GM23338 (cell line): ENCODE measurements at regions not wholly inside any gene's neighbourhood (a gene's known extent, or its start where the extent isn't known, plus 50 kb on each side); places are given as distances from the start of the nearest gene placed in this dataset.

Experiments used
- ATAC-seq: fragments of 200-7000 bp; cut with Tn5 transposase; 3 replicates; pipeline ENCODE4 v1.9.1; 2020
- DNase-seq: peaks from one replicate; pipeline ENCODE4 v3.0.0-alpha.2; 2015; ENCODE audit warnings: low spot score
- H2AFZ ChIP-seq: fragments of 200-600 bp; sonication (generic); 2 replicates; pipeline ENCODE4 v1.8.0; 2016; ENCODE audit warnings: antibody characterized with exemption, mild to moderate bottlenecking, moderate library complexity
- H3F3A ChIP-seq: fragments of 200-600 bp; sonication (generic); replicated peaks from 2 replicates; pipeline ENCODE4 v1.8.0; 2017; ENCODE audit warnings: antibody characterized with exemption, mixed run types, low read depth
- H3K27ac ChIP-seq: fragments of 200-600 bp; sonication (generic); 2 replicates; pipeline ENCODE4 v1.6.1; 2016; ENCODE audit warnings: low read depth
- H3K27me3 ChIP-seq: fragments of 200-600 bp; sonication (generic); 2 replicates; pipeline ENCODE4 v1.8.0; 2016; ENCODE audit warnings: mild to moderate bottlenecking, mixed run types, moderate library complexity; ENCODE audit not compliant: insufficient read depth
- H3K36me3 ChIP-seq: fragments of 200-600 bp; sonication (generic); 2 replicates; pipeline ENCODE4 v1.8.0; 2016; ENCODE audit warnings: mild to moderate bottlenecking; ENCODE audit not compliant: insufficient read depth
- H3K4me1 ChIP-seq: fragments of 200-600 bp; sonication (generic); 2 replicates; pipeline ENCODE4 v1.8.0; 2016; ENCODE audit warnings: mild to moderate bottlenecking, moderate library complexity; ENCODE audit not compliant: insufficient read depth
- H3K4me2 ChIP-seq: fragments of 200-600 bp; sonication (generic); 2 replicates; pipeline ENCODE4 v1.7.1; 2017; ENCODE audit warnings: mixed run types
- H3K4me3 ChIP-seq: fragments of 200-600 bp; sonication (generic); 2 replicates; pipeline ENCODE4 v1.6.1; 2016; ENCODE audit warnings: mixed run types
- H3K79me2 ChIP-seq: fragments of 200-600 bp; sonication (generic); replicated peaks from 2 replicates; pipeline ENCODE4 v1.8.0; 2017; ENCODE audit warnings: mild to moderate bottlenecking; ENCODE audit not compliant: insufficient read depth
- H3K9me2 ChIP-seq: fragments of 200-600 bp; sonication (generic); 2 replicates; pipeline ENCODE4 v1.8.0; 2017; ENCODE audit not compliant: insufficient read depth
- H4K20me1 ChIP-seq: fragments of 200-600 bp; sonication (generic); replicated peaks from 2 replicates; pipeline ENCODE4 v1.8.0; 2017; ENCODE audit warnings: mild to moderate bottlenecking; ENCODE audit not compliant: insufficient read depth
- H3K27ac Mint-ChIP-seq: 2 replicates; pipeline ENCODE4 v1.8.0; 2020; ENCODE audit warnings: inconsistent platforms, mild to moderate bottlenecking, moderate library complexity, mixed read lengths
- H3K27me3 Mint-ChIP-seq: 3 replicates; pipeline ENCODE4 v1.8.0; 2022; ENCODE audit warnings: low read depth, mild to moderate bottlenecking, moderate library complexity, mixed read lengths, inconsistent platforms; ENCODE audit not compliant: insufficient read depth, poor library complexity
- H3K36me3 Mint-ChIP-seq: 3 replicates; pipeline ENCODE4 v1.8.0; 2021; ENCODE audit warnings: low read depth, mild to moderate bottlenecking, inconsistent platforms, moderate library complexity, mixed read lengths
- H3K4me1 Mint-ChIP-seq: 3 replicates; pipeline ENCODE4 v1.8.0; 2020; ENCODE audit warnings: mild to moderate bottlenecking, inconsistent platforms, mixed read lengths
- H3K4me3 Mint-ChIP-seq: 3 replicates; pipeline ENCODE4 v1.8.0; 2021; ENCODE audit warnings: moderate library complexity, mild to moderate bottlenecking, inconsistent platforms, mixed read lengths
- H3K9me3 Mint-ChIP-seq: 3 replicates; pipeline ENCODE4 v1.8.0; 2020; ENCODE audit warnings: moderate library complexity, mild to moderate bottlenecking, inconsistent platforms, mixed read lengths
- CREB1 ChIP-seq: fragments of 250-450 bp; sonication (Bioruptor Pico); IDR thresholded peaks from 2 replicates; pipeline ENCODE4 v1.5.0; 2020; ENCODE audit warnings: low read depth, mild to moderate bottlenecking, moderate library complexity
- EZH2 ChIP-seq: fragments of 200-600 bp; sonication (generic); IDR thresholded peaks from one replicate; pipeline ENCODE4 v1.8.0; 2017; ENCODE audit warnings: antibody characterized with exemption, mild to moderate bottlenecking, low read depth; ENCODE audit not compliant: unreplicated experiment
- EZH2phosphoT487 ChIP-seq: fragments of 200-600 bp; sonication (generic); IDR thresholded peaks from one replicate; pipeline ENCODE4 v1.8.1; 2018; ENCODE audit warnings: antibody characterized with exemption; ENCODE audit not compliant: unreplicated experiment
- JUNB ChIP-seq: IDR thresholded peaks from one replicate; pipeline ENCODE4 v1.6.1; 2016; ENCODE audit warnings: antibody characterized with exemption; ENCODE audit not compliant: unreplicated experiment
- NANOG ChIP-seq: IDR thresholded peaks from 2 replicates; pipeline ENCODE4 v1.6.1; 2016; ENCODE audit warnings: antibody characterized with exemption, borderline replicate concordance
- POLR2AphosphoS5 ChIP-seq: IDR thresholded peaks from 2 replicates; pipeline ENCODE4 v1.6.1; 2016; ENCODE audit warnings: antibody characterized with exemption, low read depth
- STAT1 ChIP-seq: IDR thresholded peaks from one replicate; pipeline ENCODE4 v1.6.1; 2016; ENCODE audit warnings: antibody characterized with exemption; ENCODE audit not compliant: unreplicated experiment
- ZNF114 ChIP-seq: fragments of 250-450 bp; sonication (Bioruptor Pico); IDR thresholded peaks from 2 replicates; pipeline ENCODE4 v1.5.0; 2020; ENCODE audit warnings: mild to moderate bottlenecking, moderate library complexity
- ZNF331 ChIP-seq: fragments of 250-450 bp; sonication (Bioruptor Pico); IDR thresholded peaks from 2 replicates; pipeline ENCODE4 v1.5.0; 2020; ENCODE audit warnings: low read depth, mild to moderate bottlenecking, moderate library complexity
- TF ChIP-seq, protein P1 (sequence below): IDR thresholded peaks from one replicate; pipeline ENCODE4 v1.6.1; 2018; ENCODE audit warnings: antibody characterized with exemption; ENCODE audit not compliant: unreplicated experiment
- TF ChIP-seq, protein P2 (sequence below), 2 experiments: fragments of 200-600 bp in 1 of 2; sonication (generic) in 1 of 2; conservative IDR thresholded peaks; 2 replicates each; pipeline versions ENCODE4 v1.5.1 to v1.6.1; 2016 to 2017; ENCODE audit warnings: antibody characterized with exemption in 2 of 2, low read depth in 2 of 2, mild to moderate bottlenecking in 2 of 2, moderate library complexity in 1 of 2
- TF ChIP-seq, protein P3 (sequence below): fragments of 250-450 bp; sonication (Bioruptor Pico); IDR thresholded peaks from 2 replicates; pipeline ENCODE4 v1.5.0; 2020; ENCODE audit warnings: mild to moderate bottlenecking, moderate library complexity
- TF ChIP-seq, protein P4 (sequence below): IDR thresholded peaks from 2 replicates; pipeline ENCODE4 v1.6.1; 2016; ENCODE audit warnings: antibody characterized with exemption

DNA sequence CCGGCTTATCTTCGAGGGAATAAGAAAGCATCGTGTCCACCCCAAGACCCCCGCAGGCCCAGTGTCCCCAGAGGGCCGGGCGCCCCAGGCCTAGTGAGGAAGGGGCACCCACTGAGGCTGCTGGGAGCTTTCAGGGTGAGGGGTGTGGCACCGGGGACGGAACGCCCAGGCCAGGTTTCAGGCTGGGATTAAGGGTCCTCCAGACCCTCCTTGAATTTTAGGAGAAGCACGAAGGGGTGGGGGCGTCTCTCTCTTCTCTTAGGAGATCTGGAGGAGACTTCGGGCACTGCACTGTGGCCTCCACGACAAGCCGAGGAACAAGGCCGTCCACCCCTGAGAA lies 96.8 kb downstream of the PDGFA start:
- Histone ChIP-seq H3F3A (no peaks in the 10 kb centered on the region), H3K4me3 (no peak overlapping the region), H2AFZ (no peak overlapping the region), H4K20me1 (no peaks in the 10 kb centered on the region), H3K27me3 (no peaks in the 10 kb centered on the region), H3K4me2 (no peak overlapping the region), H3K4me1 (no peaks in the 10 kb centered on the region), H3K36me3 (no peaks in the 10 kb centered on the region), H3K9me2 (no peaks in the 10 kb centered on the region), H3K79me2 (no peaks in the 10 kb centered on the region), H3K27ac (no peak overlapping the region)
- peaks cover 11% of the 10 kb centered on the region for H3K27me3 Mint-ChIP-seq
- H3K4me1 Mint-ChIP-seq, result peaks cover 13% of the 10 kb centered on the region
- H3K27ac Mint-ChIP-seq, result no peak overlapping the region
- H3K9me3 Mint-ChIP-seq, result peaks cover 8% of the 10 kb centered on the region
- TF ChIP-seq, protein P1, sequence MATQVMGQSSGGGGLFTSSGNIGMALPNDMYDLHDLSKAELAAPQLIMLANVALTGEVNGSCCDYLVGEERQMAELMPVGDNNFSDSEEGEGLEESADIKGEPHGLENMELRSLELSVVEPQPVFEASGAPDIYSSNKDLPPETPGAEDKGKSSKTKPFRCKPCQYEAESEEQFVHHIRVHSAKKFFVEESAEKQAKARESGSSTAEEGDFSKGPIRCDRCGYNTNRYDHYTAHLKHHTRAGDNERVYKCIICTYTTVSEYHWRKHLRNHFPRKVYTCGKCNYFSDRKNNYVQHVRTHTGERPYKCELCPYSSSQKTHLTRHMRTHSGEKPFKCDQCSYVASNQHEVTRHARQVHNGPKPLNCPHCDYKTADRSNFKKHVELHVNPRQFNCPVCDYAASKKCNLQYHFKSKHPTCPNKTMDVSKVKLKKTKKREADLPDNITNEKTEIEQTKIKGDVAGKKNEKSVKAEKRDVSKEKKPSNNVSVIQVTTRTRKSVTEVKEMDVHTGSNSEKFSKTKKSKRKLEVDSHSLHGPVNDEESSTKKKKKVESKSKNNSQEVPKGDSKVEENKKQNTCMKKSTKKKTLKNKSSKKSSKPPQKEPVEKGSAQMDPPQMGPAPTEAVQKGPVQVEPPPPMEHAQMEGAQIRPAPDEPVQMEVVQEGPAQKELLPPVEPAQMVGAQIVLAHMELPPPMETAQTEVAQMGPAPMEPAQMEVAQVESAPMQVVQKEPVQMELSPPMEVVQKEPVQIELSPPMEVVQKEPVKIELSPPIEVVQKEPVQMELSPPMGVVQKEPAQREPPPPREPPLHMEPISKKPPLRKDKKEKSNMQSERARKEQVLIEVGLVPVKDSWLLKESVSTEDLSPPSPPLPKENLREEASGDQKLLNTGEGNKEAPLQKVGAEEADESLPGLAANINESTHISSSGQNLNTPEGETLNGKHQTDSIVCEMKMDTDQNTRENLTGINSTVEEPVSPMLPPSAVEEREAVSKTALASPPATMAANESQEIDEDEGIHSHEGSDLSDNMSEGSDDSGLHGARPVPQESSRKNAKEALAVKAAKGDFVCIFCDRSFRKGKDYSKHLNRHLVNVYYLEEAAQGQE, result no peak
- TF ChIP-seq, protein P2, sequence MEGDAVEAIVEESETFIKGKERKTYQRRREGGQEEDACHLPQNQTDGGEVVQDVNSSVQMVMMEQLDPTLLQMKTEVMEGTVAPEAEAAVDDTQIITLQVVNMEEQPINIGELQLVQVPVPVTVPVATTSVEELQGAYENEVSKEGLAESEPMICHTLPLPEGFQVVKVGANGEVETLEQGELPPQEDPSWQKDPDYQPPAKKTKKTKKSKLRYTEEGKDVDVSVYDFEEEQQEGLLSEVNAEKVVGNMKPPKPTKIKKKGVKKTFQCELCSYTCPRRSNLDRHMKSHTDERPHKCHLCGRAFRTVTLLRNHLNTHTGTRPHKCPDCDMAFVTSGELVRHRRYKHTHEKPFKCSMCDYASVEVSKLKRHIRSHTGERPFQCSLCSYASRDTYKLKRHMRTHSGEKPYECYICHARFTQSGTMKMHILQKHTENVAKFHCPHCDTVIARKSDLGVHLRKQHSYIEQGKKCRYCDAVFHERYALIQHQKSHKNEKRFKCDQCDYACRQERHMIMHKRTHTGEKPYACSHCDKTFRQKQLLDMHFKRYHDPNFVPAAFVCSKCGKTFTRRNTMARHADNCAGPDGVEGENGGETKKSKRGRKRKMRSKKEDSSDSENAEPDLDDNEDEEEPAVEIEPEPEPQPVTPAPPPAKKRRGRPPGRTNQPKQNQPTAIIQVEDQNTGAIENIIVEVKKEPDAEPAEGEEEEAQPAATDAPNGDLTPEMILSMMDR (conservative IDR thresholded peaks at IDR 0.05; ENCODE audit: low read depth in 2 of 2), result no peak
- TF ChIP-seq JUNB, result no peak
- TF ChIP-seq STAT1, result no peak
- TF ChIP-seq, protein P3, sequence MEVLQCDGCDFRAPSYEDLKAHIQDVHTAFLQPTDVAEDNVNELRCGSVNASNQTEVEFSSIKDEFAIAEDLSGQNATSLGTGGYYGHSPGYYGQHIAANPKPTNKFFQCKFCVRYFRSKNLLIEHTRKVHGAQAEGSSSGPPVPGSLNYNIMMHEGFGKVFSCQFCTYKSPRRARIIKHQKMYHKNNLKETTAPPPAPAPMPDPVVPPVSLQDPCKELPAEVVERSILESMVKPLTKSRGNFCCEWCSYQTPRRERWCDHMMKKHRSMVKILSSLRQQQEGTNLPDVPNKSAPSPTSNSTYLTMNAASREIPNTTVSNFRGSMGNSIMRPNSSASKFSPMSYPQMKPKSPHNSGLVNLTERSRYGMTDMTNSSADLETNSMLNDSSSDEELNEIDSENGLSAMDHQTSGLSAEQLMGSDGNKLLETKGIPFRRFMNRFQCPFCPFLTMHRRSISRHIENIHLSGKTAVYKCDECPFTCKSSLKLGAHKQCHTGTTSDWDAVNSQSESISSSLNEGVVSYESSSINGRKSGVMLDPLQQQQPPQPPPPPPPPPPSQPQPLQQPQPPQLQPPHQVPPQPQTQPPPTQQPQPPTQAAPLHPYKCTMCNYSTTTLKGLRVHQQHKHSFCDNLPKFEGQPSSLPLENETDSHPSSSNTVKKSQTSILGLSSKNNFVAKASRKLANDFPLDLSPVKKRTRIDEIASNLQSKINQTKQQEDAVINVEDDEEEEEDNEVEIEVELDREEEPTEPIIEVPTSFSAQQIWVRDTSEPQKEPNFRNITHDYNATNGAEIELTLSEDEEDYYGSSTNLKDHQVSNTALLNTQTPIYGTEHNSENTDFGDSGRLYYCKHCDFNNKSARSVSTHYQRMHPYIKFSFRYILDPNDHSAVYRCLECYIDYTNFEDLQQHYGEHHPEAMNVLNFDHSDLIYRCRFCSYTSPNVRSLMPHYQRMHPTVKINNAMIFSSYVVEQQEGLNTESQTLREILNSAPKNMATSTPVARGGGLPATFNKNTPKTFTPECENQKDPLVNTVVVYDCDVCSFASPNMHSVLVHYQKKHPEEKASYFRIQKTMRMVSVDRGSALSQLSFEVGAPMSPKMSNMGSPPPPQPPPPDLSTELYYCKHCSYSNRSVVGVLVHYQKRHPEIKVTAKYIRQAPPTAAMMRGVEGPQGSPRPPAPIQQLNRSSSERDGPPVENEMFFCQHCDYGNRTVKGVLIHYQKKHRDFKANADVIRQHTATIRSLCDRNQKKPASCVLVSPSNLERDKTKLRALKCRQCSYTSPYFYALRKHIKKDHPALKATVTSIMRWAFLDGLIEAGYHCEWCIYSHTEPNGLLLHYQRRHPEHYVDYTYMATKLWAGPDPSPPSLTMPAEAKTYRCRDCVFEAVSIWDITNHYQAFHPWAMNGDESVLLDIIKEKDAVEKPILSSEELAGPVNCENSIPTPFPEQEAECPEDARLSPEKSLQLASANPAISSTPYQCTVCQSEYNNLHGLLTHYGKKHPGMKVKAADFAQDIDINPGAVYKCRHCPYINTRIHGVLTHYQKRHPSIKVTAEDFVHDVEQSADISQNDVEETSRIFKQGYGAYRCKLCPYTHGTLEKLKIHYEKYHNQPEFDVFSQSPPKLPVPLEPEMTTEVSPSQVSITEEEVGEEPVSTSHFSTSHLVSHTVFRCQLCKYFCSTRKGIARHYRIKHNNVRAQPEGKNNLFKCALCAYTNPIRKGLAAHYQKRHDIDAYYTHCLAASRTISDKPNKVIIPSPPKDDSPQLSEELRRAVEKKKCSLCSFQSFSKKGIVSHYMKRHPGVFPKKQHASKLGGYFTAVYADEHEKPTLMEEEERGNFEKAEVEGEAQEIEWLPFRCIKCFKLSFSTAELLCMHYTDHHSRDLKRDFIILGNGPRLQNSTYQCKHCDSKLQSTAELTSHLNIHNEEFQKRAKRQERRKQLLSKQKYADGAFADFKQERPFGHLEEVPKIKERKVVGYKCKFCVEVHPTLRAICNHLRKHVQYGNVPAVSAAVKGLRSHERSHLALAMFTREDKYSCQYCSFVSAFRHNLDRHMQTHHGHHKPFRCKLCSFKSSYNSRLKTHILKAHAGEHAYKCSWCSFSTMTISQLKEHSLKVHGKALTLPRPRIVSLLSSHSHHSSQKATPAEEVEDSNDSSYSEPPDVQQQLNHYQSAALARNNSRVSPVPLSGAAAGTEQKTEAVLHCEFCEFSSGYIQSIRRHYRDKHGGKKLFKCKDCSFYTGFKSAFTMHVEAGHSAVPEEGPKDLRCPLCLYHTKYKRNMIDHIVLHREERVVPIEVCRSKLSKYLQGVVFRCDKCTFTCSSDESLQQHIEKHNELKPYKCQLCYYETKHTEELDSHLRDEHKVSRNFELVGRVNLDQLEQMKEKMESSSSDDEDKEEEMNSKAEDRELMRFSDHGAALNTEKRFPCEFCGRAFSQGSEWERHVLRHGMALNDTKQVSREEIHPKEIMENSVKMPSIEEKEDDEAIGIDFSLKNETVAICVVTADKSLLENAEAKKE (CRISPR knock-in tag), result no peak
- TF ChIP-seq CREB1 (CRISPR knock-in tag), result no peak
- TF ChIP-seq ZNF114, result no peak
- TF ChIP-seq NANOG, result no peak
- no peak for TF ChIP-seq EZH2phosphoT487
- TF ChIP-seq EZH2, result no peak
- TF ChIP-seq, protein P4, sequence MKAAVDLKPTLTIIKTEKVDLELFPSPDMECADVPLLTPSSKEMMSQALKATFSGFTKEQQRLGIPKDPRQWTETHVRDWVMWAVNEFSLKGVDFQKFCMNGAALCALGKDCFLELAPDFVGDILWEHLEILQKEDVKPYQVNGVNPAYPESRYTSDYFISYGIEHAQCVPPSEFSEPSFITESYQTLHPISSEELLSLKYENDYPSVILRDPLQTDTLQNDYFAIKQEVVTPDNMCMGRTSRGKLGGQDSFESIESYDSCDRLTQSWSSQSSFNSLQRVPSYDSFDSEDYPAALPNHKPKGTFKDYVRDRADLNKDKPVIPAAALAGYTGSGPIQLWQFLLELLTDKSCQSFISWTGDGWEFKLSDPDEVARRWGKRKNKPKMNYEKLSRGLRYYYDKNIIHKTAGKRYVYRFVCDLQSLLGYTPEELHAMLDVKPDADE, result no peak
- TF ChIP-seq POLR2AphosphoS5, result no peak
- no peak for TF ChIP-seq ZNF331 (CRISPR knock-in tag)
- no peak for DNase-seq
- no peak overlapping the region for H3K4me3 Mint-ChIP-seq
- no peak for ATAC-seq
- peaks cover 3% of the 10 kb centered on the region; the same call in 2 of the 3 replicates for H3K36me3 Mint-ChIP-seq
